Natural killer cell (primary cell): ENCODE measurements at regions not wholly inside any gene's neighbourhood (a gene's known extent, or its start where the extent isn't known, plus 50 kb on each side); places are given as distances from the start of the nearest gene placed in this dataset.

Experiments
- ATAC-seq, 3 donors: fragments of 150-1000 bp in 2 of 3; fragments of 200-7000 bp in 1 of 3; cut with Tn5 transposase; 1 replicate in 1 of 3; 2 replicates in 2 of 3; pipeline ENCODE4 v1.10.0; 2021; ENCODE audit warnings: mild to moderate bottlenecking in 2 of 3, moderate library complexity in 2 of 3
- DNase-seq, 2 donors: peaks; one replicate each; pipeline versions ENCODE4 v3.0.0 to v3.0.0-alpha.2; 2013 to 2021; ENCODE audit warnings: mixed read lengths in 1 of 2
- H3K27ac ChIP-seq: one replicate; pipeline ENCODE4 v1.5.1; 2013; ENCODE audit warnings: mild to moderate bottlenecking, low read length
- H3K27me3 ChIP-seq: one replicate; pipeline ENCODE4 v1.6.1; 2013; ENCODE audit warnings: low read length; ENCODE audit not compliant: control insufficient read depth, insufficient read depth
- H3K36me3 ChIP-seq: one replicate; pipeline ENCODE4 v1.6.1; 2013; ENCODE audit warnings: low read length; ENCODE audit not compliant: control insufficient read depth, insufficient read depth
- H3K4me1 ChIP-seq: one replicate; pipeline ENCODE4 v1.6.1; 2013; ENCODE audit warnings: low read length; ENCODE audit not compliant: control insufficient read depth, insufficient read depth
- H3K4me3 ChIP-seq: one replicate; pipeline ENCODE4 v1.5.1; 2013; ENCODE audit warnings: low read length
- H3K9me3 ChIP-seq: one replicate; pipeline ENCODE4 v1.6.1; 2013; ENCODE audit warnings: low read length; ENCODE audit not compliant: control insufficient read depth, insufficient read depth
- H3K27ac Mint-ChIP-seq, 2 donors: one replicate each; pipeline ENCODE4 v1.8.0; 2022; ENCODE audit warnings: mild to moderate bottlenecking in 2 of 2, mixed read lengths in 2 of 2, moderate library complexity in 1 of 2
- H3K27me3 Mint-ChIP-seq, 2 donors: one replicate each; pipeline ENCODE4 v1.8.0; 2022; ENCODE audit warnings: low read depth in 2 of 2, mixed read lengths in 2 of 2
- H3K36me3 Mint-ChIP-seq: one replicate; pipeline ENCODE4 v1.8.0; 2022; ENCODE audit warnings: mixed read lengths
- H3K4me1 Mint-ChIP-seq, 2 donors: one replicate each; pipeline ENCODE4 v1.8.0; 2022; ENCODE audit warnings: mixed read lengths in 2 of 2
- H3K4me3 Mint-ChIP-seq: one replicate; pipeline ENCODE4 v1.8.0; 2022; ENCODE audit warnings: mild to moderate bottlenecking, moderate library complexity, mixed read lengths
- H3K9me3 Mint-ChIP-seq, 2 donors: one replicate each; pipeline ENCODE4 v1.8.0; 2022; ENCODE audit warnings: mixed read lengths in 2 of 2
- CTCF ChIP-seq: fragments of 200-600 bp; IDR thresholded peaks from one replicate; pipeline ENCODE4 v1.8.0; 2022; ENCODE audit warnings: antibody characterized with exemption
- WGBS: methylation state at CpG from one replicate; pipeline ENCODE4 v1.1.7; 2013; ENCODE audit warnings: missing lambda C conversion rate; ENCODE audit not compliant: insufficient coverage; 5-methylcytosine and 5-hydroxymethylcytosine counted together
- intact Hi-C: fragments of 100-400 bp; cut with micrococcal nuclease; formaldehyde crosslinking; loops from one replicate; pipeline ENCODE4 v1.14.2; 2022

GRCh38 chr13:105670179-105670990 is 865.1 kb downstream of the EFNB2 start:
- Mint-ChIP-seq H3K36me3 (no peaks in the 10 kb centered on the region), H3K27ac (no peak overlapping the region), H3K9me3 (peaks cover 9 to 16% of the 10 kb centered on the region in 2 donors), H3K27me3 (no peaks in the 10 kb centered on the region), H3K4me1 (peaks cover 0 to 5% of the 10 kb centered on the region in 2 donors), H3K4me3 (no peak overlapping the region)
- Histone ChIP-seq H3K36me3 (no peaks in the 10 kb centered on the region), H3K4me1 (no peaks in the 10 kb centered on the region), H3K27ac (no peak overlapping the region), H3K9me3 (peaks cover 2% of the 10 kb centered on the region), H3K4me3 (no peak overlapping the region), H3K27me3 (no peaks in the 10 kb centered on the region)
- WGBS = 46% methylated on average over 3 of the region's 3 CpGs
- intact Hi-C loops = no loop called here
- DNase-seq (no peak), ATAC-seq (no peak)
- no peak for TF ChIP-seq CTCF

- H3K27me3 Mint-ChIP-seq = no peaks in the 10 kb centered on the region
- intact Hi-C loops = no loop called here
- no peaks in the 10 kb centered on the region for H3K27me3 ChIP-seq
- 83% methylated on average over 1 of the region's 1 CpG for WGBS
- H3K27ac ChIP-seq = no peak overlapping the region
- no peak for ATAC-seq
- H3K4me3 ChIP-seq = no peak overlapping the region
- no peak for TF ChIP-seq CTCF
- H3K36me3 ChIP-seq = no peaks in the 10 kb centered on the region
- peaks cover 3 to 10% of the 10 kb centered on the region in 2 donors for H3K9me3 Mint-ChIP-seq
- H3K4me1 Mint-ChIP-seq = peaks cover 0 to 2% of the 10 kb centered on the region in 2 donors
- H3K36me3 Mint-ChIP-seq = no peaks in the 10 kb centered on the region
- no peak for DNase-seq
- no peaks in the 10 kb centered on the region for H3K9me3 ChIP-seq
- no peak overlapping the region for H3K4me3 Mint-ChIP-seq
- H3K4me1 ChIP-seq = no peaks in the 10 kb centered on the region
- no peak overlapping the region for H3K27ac Mint-ChIP-seq
Observed at GRCh38 chr13:105665284-105665683, 870.2 kb downstream of the EFNB2 start.

- H3K9me3 Mint-ChIP-seq = peaks cover 5 to 9% of the 10 kb centered on the region in 2 donors
Observed at GRCh38 chr13:105663182-105663581, 872.3 kb downstream of the EFNB2 start.

More at GRCh38 chr13:105663182-105663581, 872.3 kb downstream of the EFNB2 start:
- no CpG with 5 or more reads among the region's 5 CpGs for WGBS
- Mint-ChIP-seq H3K4me1 (no peaks in the 10 kb centered on the region), H3K27me3 (no peaks in the 10 kb centered on the region), H3K4me3 (no peak overlapping the region), H3K27ac (no peak overlapping the region), H3K36me3 (no peaks in the 10 kb centered on the region)
- H3K4me3 ChIP-seq = no peak overlapping the region
- TF ChIP-seq CTCF = no peak
- no peak for ATAC-seq
- no peaks in the 10 kb centered on the region for H3K36me3 ChIP-seq
- H3K27me3 ChIP-seq = no peaks in the 10 kb centered on the region
- intact Hi-C loops = no loop called here
- H3K9me3 ChIP-seq = no peaks in the 10 kb centered on the region
- no peaks in the 10 kb centered on the region for H3K4me1 ChIP-seq
- no peak overlapping the region for H3K27ac ChIP-seq
- no peak for DNase-seq
